Liver (tissue), 2 donors: ENCODE measurements at regions not wholly inside any gene's neighbourhood (a gene's known extent, or its start where the extent isn't known, plus 50 kb on each side); places are given as distances from the start of the nearest gene placed in this dataset.

ENCODE experiments used
- MAX ChIP-seq: IDR thresholded peaks from 2 replicates; pipeline ENCODE4 v1.6.1; 2016; ENCODE audit warnings: antibody characterized with exemption
- YY1 ChIP-seq: IDR thresholded peaks from 2 replicates; pipeline ENCODE4 v1.6.1; 2016; ENCODE audit warnings: antibody characterized with exemption, mild to moderate bottlenecking
- TF ChIP-seq, protein P1 (sequence below): fragments of 150-350 bp; IDR thresholded peaks from 2 replicates; pipeline ENCODE4 v1.5.1; 2017; ENCODE audit warnings: improper control_type of control experiment, low read depth, low read length; ENCODE audit not compliant: missing input control
- TF ChIP-seq, protein P2 (sequence below): IDR thresholded peaks from 2 replicates; pipeline ENCODE4 v1.6.1; 2016; ENCODE audit warnings: antibody characterized with exemption, mild to moderate bottlenecking
- donor health status: healthy.

DNA sequence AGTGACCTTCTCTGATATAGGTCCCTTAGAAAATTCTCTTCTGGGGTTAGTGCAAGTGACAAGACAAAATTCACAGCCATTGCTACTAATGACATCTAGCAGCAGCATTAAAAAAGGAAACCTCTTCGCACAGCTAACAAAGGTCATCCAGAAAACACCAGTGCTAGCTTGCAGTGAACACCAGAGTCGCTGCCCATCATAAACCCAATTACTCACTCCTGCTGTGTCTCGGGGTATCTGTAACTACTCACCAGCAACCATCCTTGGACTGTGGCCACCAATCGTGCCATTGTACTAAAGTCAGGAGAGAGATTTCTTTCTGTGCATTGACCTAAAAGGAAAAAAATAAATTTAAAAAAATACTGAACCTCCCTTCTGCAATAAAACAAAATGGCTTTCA is 1494.7 kb upstream of the CDH8 start:
- TF ChIP-seq MAX (no peak), YY1 (no peak)
- TF ChIP-seq, protein P1, sequence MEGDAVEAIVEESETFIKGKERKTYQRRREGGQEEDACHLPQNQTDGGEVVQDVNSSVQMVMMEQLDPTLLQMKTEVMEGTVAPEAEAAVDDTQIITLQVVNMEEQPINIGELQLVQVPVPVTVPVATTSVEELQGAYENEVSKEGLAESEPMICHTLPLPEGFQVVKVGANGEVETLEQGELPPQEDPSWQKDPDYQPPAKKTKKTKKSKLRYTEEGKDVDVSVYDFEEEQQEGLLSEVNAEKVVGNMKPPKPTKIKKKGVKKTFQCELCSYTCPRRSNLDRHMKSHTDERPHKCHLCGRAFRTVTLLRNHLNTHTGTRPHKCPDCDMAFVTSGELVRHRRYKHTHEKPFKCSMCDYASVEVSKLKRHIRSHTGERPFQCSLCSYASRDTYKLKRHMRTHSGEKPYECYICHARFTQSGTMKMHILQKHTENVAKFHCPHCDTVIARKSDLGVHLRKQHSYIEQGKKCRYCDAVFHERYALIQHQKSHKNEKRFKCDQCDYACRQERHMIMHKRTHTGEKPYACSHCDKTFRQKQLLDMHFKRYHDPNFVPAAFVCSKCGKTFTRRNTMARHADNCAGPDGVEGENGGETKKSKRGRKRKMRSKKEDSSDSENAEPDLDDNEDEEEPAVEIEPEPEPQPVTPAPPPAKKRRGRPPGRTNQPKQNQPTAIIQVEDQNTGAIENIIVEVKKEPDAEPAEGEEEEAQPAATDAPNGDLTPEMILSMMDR: no peak
- TF ChIP-seq, protein P2, sequence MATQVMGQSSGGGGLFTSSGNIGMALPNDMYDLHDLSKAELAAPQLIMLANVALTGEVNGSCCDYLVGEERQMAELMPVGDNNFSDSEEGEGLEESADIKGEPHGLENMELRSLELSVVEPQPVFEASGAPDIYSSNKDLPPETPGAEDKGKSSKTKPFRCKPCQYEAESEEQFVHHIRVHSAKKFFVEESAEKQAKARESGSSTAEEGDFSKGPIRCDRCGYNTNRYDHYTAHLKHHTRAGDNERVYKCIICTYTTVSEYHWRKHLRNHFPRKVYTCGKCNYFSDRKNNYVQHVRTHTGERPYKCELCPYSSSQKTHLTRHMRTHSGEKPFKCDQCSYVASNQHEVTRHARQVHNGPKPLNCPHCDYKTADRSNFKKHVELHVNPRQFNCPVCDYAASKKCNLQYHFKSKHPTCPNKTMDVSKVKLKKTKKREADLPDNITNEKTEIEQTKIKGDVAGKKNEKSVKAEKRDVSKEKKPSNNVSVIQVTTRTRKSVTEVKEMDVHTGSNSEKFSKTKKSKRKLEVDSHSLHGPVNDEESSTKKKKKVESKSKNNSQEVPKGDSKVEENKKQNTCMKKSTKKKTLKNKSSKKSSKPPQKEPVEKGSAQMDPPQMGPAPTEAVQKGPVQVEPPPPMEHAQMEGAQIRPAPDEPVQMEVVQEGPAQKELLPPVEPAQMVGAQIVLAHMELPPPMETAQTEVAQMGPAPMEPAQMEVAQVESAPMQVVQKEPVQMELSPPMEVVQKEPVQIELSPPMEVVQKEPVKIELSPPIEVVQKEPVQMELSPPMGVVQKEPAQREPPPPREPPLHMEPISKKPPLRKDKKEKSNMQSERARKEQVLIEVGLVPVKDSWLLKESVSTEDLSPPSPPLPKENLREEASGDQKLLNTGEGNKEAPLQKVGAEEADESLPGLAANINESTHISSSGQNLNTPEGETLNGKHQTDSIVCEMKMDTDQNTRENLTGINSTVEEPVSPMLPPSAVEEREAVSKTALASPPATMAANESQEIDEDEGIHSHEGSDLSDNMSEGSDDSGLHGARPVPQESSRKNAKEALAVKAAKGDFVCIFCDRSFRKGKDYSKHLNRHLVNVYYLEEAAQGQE: no peak
